Panc1 (cell line): ENCODE measurements at regions not wholly inside any gene's neighbourhood (a gene's known extent, or its start where the extent isn't known, plus 50 kb on each side); places are given as distances from the start of the nearest gene placed in this dataset.

Experiments used
- ATAC-seq: fragments of 200-7000 bp; cut with Tn5 transposase; 2 replicates; pipeline ENCODE4 v1.9.1; 2020; ENCODE audit warnings: mild to moderate bottlenecking, moderate library complexity
- BruUV-seq: library from RNA; stranded (reverse); fragments of 400-500 nt; replicated peaks from 2 replicates; lab custom pipeline; 2021; lab: Mats Ljungman, UMichigan
- CTCF ChIA-PET: fragments of 300-600 bp; sonication (Branson Sonifier 250); formaldehyde crosslinking; loops from one replicate; lab custom pipeline; 2022; ENCODE audit warnings: antibody characterized with exemption; lab: Charles Lee
- POLR2A ChIA-PET: fragments of 300-600 bp; sonication (Branson Sonifier 250); formaldehyde crosslinking; loops from one replicate; lab custom pipeline; 2022; ENCODE audit warnings: antibody characterized with exemption; lab: Charles Lee
- DNase-seq: peaks from one replicate; pipeline ENCODE4 v3.0.0-alpha.2; 2010; ENCODE audit warnings: low read depth, low spot score
- H3K27ac ChIP-seq: 2 replicates; pipeline ENCODE4 v1.5.1; 2011; ENCODE audit warnings: mild to moderate bottlenecking, low read length, inconsistent platforms
- H3K27me3 ChIP-seq: fragments of 200-500 bp; sonication (Bioruptor generic); 2 replicates; pipeline ENCODE4 v1.6.0; 2014; ENCODE audit warnings: low read length, inconsistent platforms; ENCODE audit not compliant: control insufficient read depth, insufficient read depth
- H3K36me3 ChIP-seq: fragments of 200-500 bp; sonication (Bioruptor generic); 2 replicates; pipeline ENCODE4 v1.5.1; 2014; ENCODE audit warnings: inconsistent platforms, mild to moderate bottlenecking, low read length, moderate library complexity; ENCODE audit not compliant: control insufficient read depth, insufficient read depth
- H3K4me1 ChIP-seq: 2 replicates; pipeline ENCODE4 v1.5.1; 2011; ENCODE audit warnings: inconsistent platforms, mild to moderate bottlenecking, low read length, moderate library complexity; ENCODE audit not compliant: control insufficient read depth, insufficient read depth
- H3K4me3 ChIP-seq, 2 experiments: 2 replicates each; pipeline ENCODE4 v1.5.1; 2011 to 2012; ENCODE audit warnings: low read depth in 2 of 2, low read length in 2 of 2, mild to moderate bottlenecking in 2 of 2, inconsistent platforms in 1 of 2, moderate library complexity in 1 of 2
- H3K9me3 ChIP-seq: fragments of 200-500 bp; sonication (Bioruptor generic); 2 replicates; pipeline ENCODE4 v1.5.1; 2014; ENCODE audit warnings: low read depth, mild to moderate bottlenecking, inconsistent platforms, low read length, moderate library complexity; ENCODE audit not compliant: control insufficient read depth, insufficient read depth
- POLR2AphosphoS5 ChIP-seq: IDR thresholded peaks from 2 replicates; pipeline ENCODE4 v1.6.1; 2012; ENCODE audit warnings: mild to moderate bottlenecking, low read depth, low read length, moderate library complexity
- SIN3A ChIP-seq: IDR thresholded peaks from 2 replicates; pipeline ENCODE4 v1.6.1; 2012; ENCODE audit warnings: low read depth, mild to moderate bottlenecking, low read length, moderate library complexity, borderline replicate concordance; ENCODE audit not compliant: insufficient read depth
- TCF7L2 ChIP-seq: IDR thresholded peaks from 2 replicates; pipeline ENCODE4 v1.6.1; 2011; ENCODE audit warnings: mild to moderate bottlenecking, low read depth, low read length, inconsistent platforms
- in situ Hi-C: cut with HindIII; loops from 2 replicates; pipeline ENCODE4 v1.10.0; 2016; ENCODE audit warnings: low sequenced_read_pairs, low pct_unique_long_range_greater_than_20kb
- intact Hi-C: fragments of 100-400 bp; cut with micrococcal nuclease; formaldehyde crosslinking; loops from one replicate; pipeline ENCODE4 v1.10.0; 2022; ENCODE audit not compliant: unreplicated experiment
- TF ChIP-seq, protein P1 (sequence below), 2 experiments: IDR thresholded peaks; 2 replicates each; pipeline ENCODE4 v1.6.1; 2011 to 2012; ENCODE audit warnings: low read depth in 2 of 2, control low read depth in 1 of 2, low read length in 1 of 2, mild to moderate bottlenecking in 1 of 2, moderate library complexity in 1 of 2; ENCODE audit not compliant: insufficient read depth in 1 of 2
- TF ChIP-seq, protein P2 (sequence below): fragments of 450-650 bp; IDR thresholded peaks from 2 replicates; pipeline ENCODE4 v1.5.1; 2017; ENCODE audit warnings: mild to moderate bottlenecking

DNA sequence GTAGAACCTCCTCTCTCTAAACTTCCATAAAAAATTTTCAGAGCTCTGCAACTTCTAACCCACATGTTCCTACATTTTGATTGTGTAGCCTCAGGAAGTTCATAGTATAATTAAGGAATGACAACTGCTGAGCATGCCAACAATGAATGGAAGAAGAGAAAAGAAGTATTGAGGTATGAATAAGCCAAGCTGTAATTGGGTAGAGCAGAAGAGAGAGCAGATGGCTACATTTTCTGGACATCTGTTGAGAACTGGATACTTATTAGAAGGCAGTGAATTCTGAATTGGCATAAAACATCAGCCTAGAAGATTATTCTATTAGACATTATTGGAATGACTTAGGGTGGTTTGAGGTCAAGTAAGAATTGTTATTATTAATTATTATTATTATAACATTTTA, 728.3 kb upstream of the PHF14 start:
- no peak for DNase-seq
- no peak overlapping the region for H3K4me3 ChIP-seq
- TF ChIP-seq, protein P1, sequence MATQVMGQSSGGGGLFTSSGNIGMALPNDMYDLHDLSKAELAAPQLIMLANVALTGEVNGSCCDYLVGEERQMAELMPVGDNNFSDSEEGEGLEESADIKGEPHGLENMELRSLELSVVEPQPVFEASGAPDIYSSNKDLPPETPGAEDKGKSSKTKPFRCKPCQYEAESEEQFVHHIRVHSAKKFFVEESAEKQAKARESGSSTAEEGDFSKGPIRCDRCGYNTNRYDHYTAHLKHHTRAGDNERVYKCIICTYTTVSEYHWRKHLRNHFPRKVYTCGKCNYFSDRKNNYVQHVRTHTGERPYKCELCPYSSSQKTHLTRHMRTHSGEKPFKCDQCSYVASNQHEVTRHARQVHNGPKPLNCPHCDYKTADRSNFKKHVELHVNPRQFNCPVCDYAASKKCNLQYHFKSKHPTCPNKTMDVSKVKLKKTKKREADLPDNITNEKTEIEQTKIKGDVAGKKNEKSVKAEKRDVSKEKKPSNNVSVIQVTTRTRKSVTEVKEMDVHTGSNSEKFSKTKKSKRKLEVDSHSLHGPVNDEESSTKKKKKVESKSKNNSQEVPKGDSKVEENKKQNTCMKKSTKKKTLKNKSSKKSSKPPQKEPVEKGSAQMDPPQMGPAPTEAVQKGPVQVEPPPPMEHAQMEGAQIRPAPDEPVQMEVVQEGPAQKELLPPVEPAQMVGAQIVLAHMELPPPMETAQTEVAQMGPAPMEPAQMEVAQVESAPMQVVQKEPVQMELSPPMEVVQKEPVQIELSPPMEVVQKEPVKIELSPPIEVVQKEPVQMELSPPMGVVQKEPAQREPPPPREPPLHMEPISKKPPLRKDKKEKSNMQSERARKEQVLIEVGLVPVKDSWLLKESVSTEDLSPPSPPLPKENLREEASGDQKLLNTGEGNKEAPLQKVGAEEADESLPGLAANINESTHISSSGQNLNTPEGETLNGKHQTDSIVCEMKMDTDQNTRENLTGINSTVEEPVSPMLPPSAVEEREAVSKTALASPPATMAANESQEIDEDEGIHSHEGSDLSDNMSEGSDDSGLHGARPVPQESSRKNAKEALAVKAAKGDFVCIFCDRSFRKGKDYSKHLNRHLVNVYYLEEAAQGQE (IDR thresholded peaks at IDR 0.05; ENCODE audit: insufficient read depth in 1 of 2, low read depth in 2 of 2, low read length in 1 of 2) = no peak
- TF ChIP-seq POLR2AphosphoS5 (no peak), TCF7L2 (no peak)
- POLR2A ChIA-PET = no interaction called here
- BruUV-seq = no TSS peak
- no peaks in the 10 kb centered on the region for H3K4me1 ChIP-seq
- H3K27me3 ChIP-seq = no peaks in the 10 kb centered on the region
- 0 out of 2 replicates have a peak, but pooled peaks cover 4% of the 10 kb centered on the region for H3K9me3 ChIP-seq
- ATAC-seq = no peak
- intact Hi-C loops = no loop called here
- H3K36me3 ChIP-seq = no peaks in the 10 kb centered on the region
- in situ Hi-C loops = no loop called here
- CTCF ChIA-PET = no interaction called here
- H3K27ac ChIP-seq = no peak overlapping the region

DNA sequence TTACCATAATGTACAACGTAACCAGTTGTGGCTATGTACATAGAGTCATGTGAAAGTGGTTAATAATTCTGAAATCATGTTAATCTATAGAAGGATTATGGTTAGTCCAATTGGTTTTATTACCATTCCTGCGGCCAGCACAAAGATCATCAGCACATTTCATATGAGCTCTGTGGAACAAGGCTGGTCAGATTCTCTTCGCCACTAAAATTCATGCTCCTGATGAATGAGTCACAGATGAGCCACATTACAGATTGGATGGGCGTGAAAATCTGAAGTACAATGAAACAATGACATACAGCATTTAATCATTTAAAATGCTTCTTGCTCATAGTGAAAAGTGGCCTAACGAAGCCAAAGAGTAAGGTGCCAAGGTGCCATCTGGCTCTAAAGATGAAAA, 716.2 kb upstream of the PHF14 start:
- BruUV-seq = no TSS peak
- ChIA-PET CTCF (no interaction called here), POLR2A (no interaction called here)
- no peak overlapping the region for H3K27ac ChIP-seq
- no peak overlapping the region for H3K4me3 ChIP-seq
- 0 out of 2 replicates have a peak, but pooled peaks cover 5% of the 10 kb centered on the region for H3K9me3 ChIP-seq
- no peaks in the 10 kb centered on the region for H3K36me3 ChIP-seq
- in situ Hi-C loops (no loop called here), intact Hi-C loops (no loop called here)
- DNase-seq (no peak), ATAC-seq (no peak)
- no peaks in the 10 kb centered on the region for H3K27me3 ChIP-seq
- no peaks in the 10 kb centered on the region for H3K4me1 ChIP-seq
- TF ChIP-seq, protein P1 (IDR thresholded peaks at IDR 0.05; ENCODE audit: insufficient read depth in 1 of 2, low read depth in 2 of 2, low read length in 1 of 2) = no peak
- TF ChIP-seq SIN3A (no peak), POLR2AphosphoS5 (no peak), TCF7L2 (no peak)

DNA sequence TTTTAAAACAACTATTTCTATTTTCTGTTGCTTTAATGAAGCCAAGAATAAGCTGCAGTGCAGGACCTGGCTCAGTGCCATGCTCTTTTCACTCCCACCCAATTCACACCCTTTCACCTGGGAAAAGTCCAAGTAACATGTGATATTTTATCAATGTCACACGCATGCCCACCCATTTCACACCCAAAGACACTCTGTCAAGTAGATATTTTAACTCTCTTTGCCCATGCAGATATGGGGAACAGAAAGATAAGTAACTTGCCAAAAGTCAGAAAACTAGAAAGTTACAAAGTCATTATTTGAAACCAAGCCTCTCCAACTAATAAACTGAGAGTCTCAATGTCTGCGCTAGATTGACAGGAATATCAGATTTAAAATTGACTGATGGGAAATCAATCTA, 706.7 kb upstream of the PHF14 start:
- ATAC-seq (no peak), DNase-seq (no peak)
- POLR2A ChIA-PET = no interaction called here
- Histone ChIP-seq H3K4me1 (no peaks in the 10 kb centered on the region), H3K27ac (no peak overlapping the region), H3K27me3 (no peaks in the 10 kb centered on the region), H3K9me3 (peaks cover 6% of the 10 kb centered on the region; the same call in 1 of the 2 replicates), H3K4me3 (no peak overlapping the region), H3K36me3 (no peaks in the 10 kb centered on the region)
- CTCF ChIA-PET = no interaction called here
- TF ChIP-seq, protein P2, sequence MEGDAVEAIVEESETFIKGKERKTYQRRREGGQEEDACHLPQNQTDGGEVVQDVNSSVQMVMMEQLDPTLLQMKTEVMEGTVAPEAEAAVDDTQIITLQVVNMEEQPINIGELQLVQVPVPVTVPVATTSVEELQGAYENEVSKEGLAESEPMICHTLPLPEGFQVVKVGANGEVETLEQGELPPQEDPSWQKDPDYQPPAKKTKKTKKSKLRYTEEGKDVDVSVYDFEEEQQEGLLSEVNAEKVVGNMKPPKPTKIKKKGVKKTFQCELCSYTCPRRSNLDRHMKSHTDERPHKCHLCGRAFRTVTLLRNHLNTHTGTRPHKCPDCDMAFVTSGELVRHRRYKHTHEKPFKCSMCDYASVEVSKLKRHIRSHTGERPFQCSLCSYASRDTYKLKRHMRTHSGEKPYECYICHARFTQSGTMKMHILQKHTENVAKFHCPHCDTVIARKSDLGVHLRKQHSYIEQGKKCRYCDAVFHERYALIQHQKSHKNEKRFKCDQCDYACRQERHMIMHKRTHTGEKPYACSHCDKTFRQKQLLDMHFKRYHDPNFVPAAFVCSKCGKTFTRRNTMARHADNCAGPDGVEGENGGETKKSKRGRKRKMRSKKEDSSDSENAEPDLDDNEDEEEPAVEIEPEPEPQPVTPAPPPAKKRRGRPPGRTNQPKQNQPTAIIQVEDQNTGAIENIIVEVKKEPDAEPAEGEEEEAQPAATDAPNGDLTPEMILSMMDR = no peak
- intact Hi-C loops = no loop called here
- no TSS peak for BruUV-seq
- in situ Hi-C loops = no loop called here
